DND-41 (cell line): ENCODE measurements at regions not wholly inside any gene's neighbourhood (a gene's known extent, or its start where the extent isn't known, plus 50 kb on each side); places are given as distances from the start of the nearest gene placed in this dataset.

Experiments
- EZH2 ChIP-seq: IDR thresholded peaks from 3 replicates; pipeline ENCODE4 v1.6.1; 2012; ENCODE audit warnings: borderline replicate concordance, low read depth, mild to moderate bottlenecking, moderate library complexity, low read length, inconsistent platforms; ENCODE audit not compliant: severe bottlenecking
- TF ChIP-seq, protein P1 (sequence below): IDR thresholded peaks from 2 replicates; pipeline ENCODE4 v1.5.1; 2012; ENCODE audit warnings: borderline replicate concordance, low read length, moderate library complexity, mild to moderate bottlenecking; ENCODE audit not compliant: poor library complexity, severe bottlenecking; ENCODE audit errors: extremely low read depth

DNA sequence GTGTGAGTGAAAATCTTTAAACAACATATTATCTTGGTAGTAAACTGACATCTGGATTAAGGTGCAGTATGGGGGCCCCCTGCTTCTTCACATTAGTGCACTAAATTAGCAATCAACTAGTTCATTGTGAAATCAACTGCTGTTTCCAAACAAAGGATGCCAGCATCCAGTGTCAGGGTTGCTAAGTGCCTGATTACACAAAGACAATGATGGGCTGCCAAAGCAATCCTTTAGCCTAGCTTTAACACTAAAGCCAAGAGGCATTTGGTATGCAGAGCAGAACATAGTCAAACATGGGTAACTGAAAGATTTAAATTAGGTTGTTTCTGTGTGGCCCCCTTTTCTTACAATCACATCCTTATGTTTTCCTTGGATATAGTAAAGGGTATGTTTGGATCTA is 543.1 kb upstream of the SLITRK5 start:
- TF ChIP-seq, protein P1, sequence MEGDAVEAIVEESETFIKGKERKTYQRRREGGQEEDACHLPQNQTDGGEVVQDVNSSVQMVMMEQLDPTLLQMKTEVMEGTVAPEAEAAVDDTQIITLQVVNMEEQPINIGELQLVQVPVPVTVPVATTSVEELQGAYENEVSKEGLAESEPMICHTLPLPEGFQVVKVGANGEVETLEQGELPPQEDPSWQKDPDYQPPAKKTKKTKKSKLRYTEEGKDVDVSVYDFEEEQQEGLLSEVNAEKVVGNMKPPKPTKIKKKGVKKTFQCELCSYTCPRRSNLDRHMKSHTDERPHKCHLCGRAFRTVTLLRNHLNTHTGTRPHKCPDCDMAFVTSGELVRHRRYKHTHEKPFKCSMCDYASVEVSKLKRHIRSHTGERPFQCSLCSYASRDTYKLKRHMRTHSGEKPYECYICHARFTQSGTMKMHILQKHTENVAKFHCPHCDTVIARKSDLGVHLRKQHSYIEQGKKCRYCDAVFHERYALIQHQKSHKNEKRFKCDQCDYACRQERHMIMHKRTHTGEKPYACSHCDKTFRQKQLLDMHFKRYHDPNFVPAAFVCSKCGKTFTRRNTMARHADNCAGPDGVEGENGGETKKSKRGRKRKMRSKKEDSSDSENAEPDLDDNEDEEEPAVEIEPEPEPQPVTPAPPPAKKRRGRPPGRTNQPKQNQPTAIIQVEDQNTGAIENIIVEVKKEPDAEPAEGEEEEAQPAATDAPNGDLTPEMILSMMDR, result no peak
- TF ChIP-seq EZH2, result no peak
